HG03108 (cell line): ENCODE measurements at regions not wholly inside any gene's neighbourhood (a gene's known extent, or its start where the extent isn't known, plus 50 kb on each side); places are given as distances from the start of the nearest gene placed in this dataset.
"Not testable (repeated sequence)": the region's sequence is repeated elsewhere in the genome, so short reads cannot be mapped to it uniquely, and the experiment has no call there.

Experiments used
- ATAC-seq: cut with Tn5 transposase; IDR thresholded peaks from one replicate; pipeline ENCODE4 v1.9.1; 2021; ENCODE audit warnings: moderate library complexity; ENCODE audit not compliant: unreplicated experiment

GRCh38 chr2:219829667-219830352 lies 202.4 kb downstream of the SLC4A3 start:
- ATAC-seq, result no peak

GRCh38 chr2:219830353-219830738 lies 202.9 kb downstream of the SLC4A3 start:
- no peak for ATAC-seq

GRCh38 chr2:219831957-219832356 lies 204.5 kb downstream of the SLC4A3 start:
- ATAC-seq, result no peak

- no peak for ATAC-seq
Observed at GRCh38 chr2:219832904-219833303, 205.5 kb downstream of the SLC4A3 start.

DNA sequence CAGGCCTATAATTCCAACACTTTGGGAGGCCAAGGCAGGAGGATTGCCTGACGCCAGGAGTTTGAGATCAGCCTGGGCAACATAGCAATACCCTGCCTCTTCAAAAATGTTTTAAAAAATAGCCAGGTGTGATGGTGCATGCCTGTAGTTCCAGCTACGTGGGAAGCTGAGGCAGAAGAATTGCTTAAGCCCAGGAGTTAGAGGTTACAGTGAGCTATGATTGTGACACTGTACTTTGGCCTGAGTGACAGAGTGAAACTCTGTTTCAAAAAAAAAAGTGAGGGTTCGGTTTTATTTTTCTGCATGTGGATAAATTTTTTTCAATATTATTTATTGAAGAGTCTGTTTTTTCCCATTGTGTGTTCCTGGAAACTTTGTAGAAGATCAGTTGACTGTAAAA lies 208.1 kb downstream of the SLC4A3 start:
- no peak for ATAC-seq

GRCh38 chr2:219836647-219837177 lies 209.3 kb downstream of the SLC4A3 start:
- ATAC-seq, result no peak

DNA sequence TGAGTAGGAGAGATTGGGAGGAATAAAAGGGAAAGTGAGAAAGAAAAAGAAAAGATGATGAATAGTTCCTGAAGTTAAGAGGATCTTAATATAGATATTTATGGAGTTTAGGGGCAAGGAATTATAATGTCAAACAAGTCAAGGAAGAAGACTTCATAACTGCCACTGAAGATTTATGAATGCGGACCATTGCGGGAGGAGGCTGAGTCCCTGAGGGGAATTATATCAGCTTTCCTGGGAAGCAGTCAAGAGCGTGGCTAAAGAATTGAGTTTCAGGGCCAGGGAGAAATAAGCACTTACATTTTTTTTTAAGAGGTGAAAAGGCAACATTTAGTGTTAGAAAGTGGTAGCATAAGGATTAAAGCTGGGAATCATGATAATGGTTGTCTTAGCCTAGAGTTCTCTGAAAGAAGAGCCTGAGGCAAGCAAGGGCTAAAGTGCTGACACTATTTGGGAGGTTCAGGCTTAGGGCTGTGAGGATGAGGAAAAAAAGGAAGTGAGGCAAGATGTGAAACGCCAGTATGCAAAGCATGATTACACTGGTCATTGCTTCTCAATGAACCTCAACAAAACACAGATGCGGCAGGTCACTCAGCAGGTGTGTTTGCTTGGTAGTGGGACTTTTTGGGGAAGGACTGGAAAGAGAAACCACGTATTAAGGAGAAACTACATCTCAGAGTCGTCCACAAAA lies 217.1 kb downstream of the SLC4A3 start:
- ATAC-seq, result peak; percentile 95

DNA sequence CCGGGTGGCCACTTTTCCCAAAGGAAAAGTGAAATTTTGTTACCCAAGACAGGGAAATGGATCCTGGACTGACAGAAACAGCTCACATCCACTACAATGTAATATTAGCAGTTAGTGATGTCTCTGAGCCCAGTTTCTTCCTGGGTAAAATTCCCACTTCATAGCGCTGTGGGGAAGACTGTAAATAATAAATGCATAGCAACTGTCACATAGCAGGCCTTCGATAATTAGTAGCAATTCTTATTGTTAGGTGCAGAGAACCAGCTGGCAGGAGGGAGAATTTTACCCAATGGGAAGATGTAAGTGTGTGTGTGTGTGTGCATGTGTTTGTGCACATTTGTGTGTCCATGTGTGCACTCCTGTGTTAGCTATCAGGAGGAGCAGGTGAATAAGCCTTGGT lies 221.5 kb downstream of the SLC4A3 start:
- ATAC-seq, result no peak

DNA sequence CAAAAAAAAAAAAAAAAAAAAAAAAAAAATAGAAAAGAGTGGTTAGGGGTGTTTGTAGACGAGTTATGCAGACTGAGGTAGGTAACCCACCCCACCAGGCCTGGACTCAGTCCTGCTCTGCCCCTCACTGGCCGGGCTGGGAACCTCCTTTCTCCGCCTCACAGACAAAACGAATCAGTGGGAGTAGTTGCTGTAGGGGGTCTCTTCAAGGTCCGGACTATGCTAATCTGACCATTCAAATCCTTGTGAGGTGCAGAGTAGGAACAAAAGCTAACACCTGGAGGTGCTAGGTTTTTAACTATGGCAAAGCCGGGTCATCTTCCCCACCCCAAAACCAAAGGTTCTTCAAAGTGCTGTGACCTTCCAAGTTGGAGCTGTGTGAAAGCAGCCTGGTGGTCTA lies 223.7 kb downstream of the SLC4A3 start:
- no peak for ATAC-seq

GRCh38 chr2:219851801-219852481 lies 224.5 kb downstream of the SLC4A3 start:
- ATAC-seq, result no peak

DNA sequence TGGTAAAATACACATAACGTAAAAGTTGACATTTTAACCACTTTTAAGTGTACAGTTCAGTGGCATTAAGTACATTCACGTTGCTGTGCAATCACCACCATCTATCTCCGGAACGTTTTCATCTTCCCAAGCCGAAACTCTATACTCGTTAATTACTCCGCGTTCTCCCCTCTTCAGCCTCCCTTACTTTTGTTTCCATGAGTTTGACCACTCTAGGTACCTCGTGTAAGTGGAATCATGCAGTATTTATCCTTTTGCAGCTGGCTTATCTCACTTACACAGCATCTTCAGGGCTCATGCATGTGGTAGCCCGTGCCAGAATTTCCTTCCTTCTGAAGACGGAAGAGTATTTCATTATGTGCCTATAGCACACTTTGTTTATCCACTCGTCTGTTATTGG lies 225.2 kb downstream of the SLC4A3 start:
- ATAC-seq, result no peak

DNA sequence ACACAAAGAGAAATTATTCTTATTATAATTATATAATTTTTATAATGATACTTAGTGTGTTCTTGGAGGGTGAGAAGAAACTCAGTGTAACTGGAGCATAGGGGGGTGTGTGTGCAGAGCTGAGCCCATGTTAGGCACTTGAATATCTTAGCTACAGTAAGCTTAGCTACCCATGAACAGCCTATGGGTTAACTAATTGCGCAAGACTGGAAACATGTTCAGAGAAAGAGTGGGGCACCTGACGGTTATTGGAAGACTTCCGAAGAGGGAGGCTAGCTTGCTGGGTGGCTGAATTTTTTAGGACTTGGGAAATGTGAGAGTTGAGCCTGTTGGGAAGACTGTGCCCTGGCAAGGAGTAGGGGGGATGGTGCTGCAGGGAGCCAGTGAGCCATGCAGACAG lies 229.2 kb downstream of the SLC4A3 start:
- ATAC-seq, result no peak

- ATAC-seq, result no peak
Observed at GRCh38 chr2:219857751-219858150, 230.3 kb downstream of the SLC4A3 start.

DNA sequence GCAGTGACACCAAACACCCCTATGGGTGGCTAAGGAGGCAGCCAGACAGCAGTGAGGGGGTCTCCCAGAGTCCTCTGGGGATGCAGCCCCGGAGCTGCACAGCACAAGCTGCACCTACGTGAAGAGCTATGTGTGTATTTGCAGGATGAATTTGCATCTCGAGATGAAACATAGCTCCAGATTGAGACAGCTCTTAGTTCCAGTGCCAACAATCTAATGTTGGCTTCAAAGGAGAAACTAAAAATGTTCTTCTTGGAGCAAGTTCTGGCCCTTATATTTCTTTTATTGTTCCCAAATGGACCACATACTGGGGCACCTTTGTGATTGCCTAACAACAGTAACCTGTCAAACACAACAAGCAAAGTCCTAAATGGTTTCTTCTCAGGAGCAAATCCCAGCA lies 233.9 kb downstream of the SLC4A3 start:
- no peak for ATAC-seq

GRCh38 chr2:219864154-219864553 lies 236.7 kb downstream of the SLC4A3 start:
- ATAC-seq, result no peak

- ATAC-seq, result no peak
Observed at GRCh38 chr2:219868635-219869034, 241.2 kb downstream of the SLC4A3 start.

DNA sequence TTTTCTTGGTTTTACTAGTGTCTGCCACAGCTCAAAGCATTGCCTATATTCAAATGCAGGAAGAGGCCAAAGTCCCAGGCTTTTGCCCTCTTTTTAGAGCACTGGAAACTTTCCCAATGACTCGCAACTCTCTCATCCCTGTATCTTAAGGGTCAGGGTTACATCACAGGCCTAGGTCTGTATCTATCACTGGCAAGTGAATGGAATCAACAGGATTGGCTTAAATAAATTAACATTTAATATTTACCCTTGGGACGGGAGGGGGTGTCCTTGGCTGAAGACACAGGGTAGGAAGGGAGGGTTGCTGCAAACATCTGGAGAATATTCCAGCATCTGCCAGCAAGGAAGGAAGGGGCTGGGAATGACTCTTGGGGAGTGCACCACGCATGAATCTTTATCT lies 242.6 kb downstream of the SLC4A3 start:
- ATAC-seq, result no peak

GRCh38 chr2:219871351-219871750 lies 243.9 kb downstream of the SLC4A3 start:
- no peak for ATAC-seq

GRCh38 chr2:219875036-219875435 lies 247.6 kb downstream of the SLC4A3 start:
- ATAC-seq, result no peak

DNA sequence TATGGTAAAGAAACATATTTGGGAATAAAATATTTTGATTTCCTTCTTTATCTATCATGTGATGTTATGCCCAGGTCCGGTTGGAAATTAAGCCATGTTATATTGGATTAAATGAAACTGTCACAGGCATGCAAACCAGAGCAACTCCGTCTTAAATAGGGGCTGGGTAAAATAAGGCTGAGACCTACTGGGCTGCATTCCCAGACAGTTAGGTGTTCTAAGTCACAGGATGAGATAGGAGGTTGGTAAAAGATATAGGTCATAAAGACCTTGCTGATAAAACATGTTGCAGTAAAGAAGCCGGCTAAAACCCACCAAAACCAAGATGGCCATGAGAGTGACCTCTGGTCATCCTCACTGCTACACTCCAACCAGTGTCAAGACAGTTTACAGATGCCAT lies 248.6 kb downstream of the SLC4A3 start:
- ATAC-seq, result not testable (repeated sequence)

DNA sequence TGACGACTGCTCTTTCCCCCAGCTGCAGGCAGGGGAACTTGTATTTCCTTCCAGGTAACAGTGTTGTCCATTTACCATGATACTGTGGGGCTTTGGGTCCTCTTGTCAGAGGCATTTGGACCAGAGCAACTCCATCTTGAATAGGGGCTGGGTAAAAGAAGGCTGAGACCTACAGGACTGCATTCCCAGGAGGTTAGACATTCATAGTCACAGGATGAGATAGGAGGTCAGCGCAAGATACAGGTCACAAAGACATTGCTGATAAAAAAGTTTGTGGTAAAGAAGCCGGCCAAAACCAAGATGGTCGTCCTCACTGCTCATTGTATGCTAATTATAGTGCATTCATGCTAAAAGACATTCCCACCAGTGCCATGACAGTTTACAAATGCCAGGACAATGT lies 249.5 kb downstream of the SLC4A3 start:
- no peak for ATAC-seq

DNA sequence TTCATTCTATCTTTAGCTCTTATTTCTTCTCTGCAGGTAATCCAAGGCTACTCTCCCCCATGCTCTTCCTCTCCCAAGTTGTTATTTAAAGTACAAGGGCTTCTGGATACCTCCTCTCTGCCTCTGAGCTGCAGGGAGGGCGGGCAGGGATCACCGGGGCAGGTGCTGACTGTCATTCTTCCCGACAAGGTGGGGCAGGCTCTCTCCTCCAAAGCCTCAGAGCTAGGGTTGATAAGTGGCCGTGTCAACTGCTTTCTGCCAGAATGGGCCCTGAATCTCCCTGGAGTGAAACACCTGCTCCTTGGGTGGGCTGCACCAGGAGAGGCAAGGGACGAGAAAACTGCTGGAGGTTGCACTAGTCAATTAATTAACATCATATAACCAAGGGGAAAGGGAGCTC lies 250.3 kb downstream of the SLC4A3 start:
- ATAC-seq, result no peak
